H1 (cell line): ENCODE measurements at regions not wholly inside any gene's neighbourhood (a gene's known extent, or its start where the extent isn't known, plus 50 kb on each side); places are given as distances from the start of the nearest gene placed in this dataset.

Source experiments
- CTCF ChIA-PET: fragments of 300-600 bp; sonication (Branson Sonifier 250); formaldehyde crosslinking; loops from one replicate; lab custom pipeline; 2021; ENCODE audit not compliant: partially characterized antibody; lab: Charles Lee
- POLR2A ChIA-PET: fragments of 300-600 bp; sonication (Branson Sonifier 250); formaldehyde crosslinking; loops from one replicate; lab custom pipeline; 2021; ENCODE audit warnings: inconsistent platforms; ENCODE audit not compliant: partially characterized antibody; lab: Charles Lee
- DNase-seq, 2 experiments: peaks; one replicate each; pipeline versions ENCODE4 v3.0.0 to v3.0.0-alpha.2; 2010 to 2022; ENCODE audit warnings: low spot score in 2 of 2, low read depth in 1 of 2, mixed read lengths in 1 of 2
- FAIRE-seq: peaks from 2 replicates; lab custom pipeline; 2011; peaks lifted over from hg19 to GRCh38; lab: Jason Lieb, UNC
- H2AFZ ChIP-seq: 2 replicates; pipeline ENCODE4 v1.8.1; 2012; ENCODE audit warnings: low read length, inconsistent platforms
- H2AK5ac ChIP-seq: 2 replicates; pipeline ENCODE4 v1.6.1; 2013; ENCODE audit warnings: low read depth, low read length
- H2BK120ac ChIP-seq: replicated peaks from 2 replicates; pipeline ENCODE3; 2013; ENCODE audit warnings: low read depth, low read length, inconsistent platforms
- H2BK12ac ChIP-seq: 2 replicates; pipeline ENCODE4 v1.6.1; 2013; ENCODE audit warnings: low read depth, low read length
- H2BK15ac ChIP-seq: 2 replicates; pipeline ENCODE4 v1.6.1; 2013; ENCODE audit warnings: low read length
- H2BK20ac ChIP-seq: 2 replicates; pipeline ENCODE4 v1.6.1; 2013; ENCODE audit warnings: low read length
- H2BK5ac ChIP-seq: 2 replicates; pipeline ENCODE4 v1.6.1; 2013; ENCODE audit warnings: low read depth, low read length
- H3K14ac ChIP-seq: 2 replicates; pipeline ENCODE4 v1.6.1; 2013; ENCODE audit warnings: inconsistent platforms; ENCODE audit not compliant: insufficient read length
- H3K18ac ChIP-seq: 2 replicates; pipeline ENCODE4 v1.6.1; 2013; ENCODE audit warnings: low read length; ENCODE audit errors: extremely low read depth
- H3K23ac ChIP-seq: 2 replicates; pipeline ENCODE4 v1.6.1; 2013; ENCODE audit warnings: inconsistent platforms; ENCODE audit not compliant: insufficient read length
- H3K23me2 ChIP-seq: 2 replicates; pipeline ENCODE4 v1.6.1; 2013; ENCODE audit warnings: low read depth, low read length
- H3K27ac ChIP-seq: 2 replicates; pipeline ENCODE4 v1.6.1; 2011; ENCODE audit warnings: low read depth, low read length, inconsistent platforms
- H3K27me3 ChIP-seq, 4 experiments: replicated peaks in 1 of 4; 1 replicate in 1 of 4; 2 replicates in 3 of 4; pipeline versions ENCODE4 v1.6.1 to v1.8.1; 2011 to 2013; ENCODE audit warnings: low read length in 3 of 4, mild to moderate bottlenecking in 3 of 4, inconsistent platforms in 2 of 4, mixed read lengths in 2 of 4, moderate library complexity in 1 of 4; ENCODE audit not compliant: control insufficient read depth in 3 of 4, insufficient read depth in 3 of 4; ENCODE audit errors: extremely low read depth in 1 of 4
- H3K36me3 ChIP-seq, 4 experiments: 2 replicates each; pipeline versions ENCODE4 v1.6.1 to v1.8.1; 2011 to 2013; ENCODE audit warnings: mild to moderate bottlenecking in 4 of 4, low read length in 3 of 4, moderate library complexity in 2 of 4, control low read depth in 1 of 4, inconsistent platforms in 1 of 4; ENCODE audit not compliant: insufficient read depth in 4 of 4, control insufficient read depth in 2 of 4
- H3K4ac ChIP-seq: replicated peaks from 2 replicates; pipeline ENCODE3; 2013; ENCODE audit warnings: low read length, low read depth, mixed read lengths, inconsistent platforms; ENCODE audit not compliant: insufficient read length
- H3K4me1 ChIP-seq, 4 experiments: replicated peaks in 1 of 4; 1 replicate in 1 of 4; 2 replicates in 3 of 4; pipeline versions ENCODE4 v1.6.1 to v1.8.1; 2011 to 2013; ENCODE audit warnings: low read length in 3 of 4, inconsistent platforms in 2 of 4, mixed read lengths in 1 of 4; ENCODE audit not compliant: insufficient read depth in 4 of 4, control insufficient read depth in 3 of 4
- H3K4me2 ChIP-seq, 2 experiments: 2 replicates each; pipeline versions ENCODE4 v1.6.1 to v1.8.1; 2011 to 2013; ENCODE audit warnings: low read depth in 2 of 2, low read length in 2 of 2, control low read depth in 1 of 2, inconsistent platforms in 1 of 2, mild to moderate bottlenecking in 1 of 2; ENCODE audit not compliant: insufficient read depth in 1 of 2
- H3K4me3 ChIP-seq, 4 experiments: fragments of 200-600, 300-600 bp in 1 of 4; sonication (generic), shearing (Covaris generic), sonication (Bioruptor Twin) in 1 of 4; 2 replicates each; pipeline versions ENCODE4 v1.5.1 to v1.8.1; 2011 to 2016; ENCODE audit warnings: low read length in 4 of 4, low read depth in 3 of 4, control low read depth in 2 of 4, inconsistent platforms in 2 of 4, mild to moderate bottlenecking in 2 of 4, mixed read lengths in 1 of 4, moderate library complexity in 1 of 4; ENCODE audit not compliant: insufficient read depth in 2 of 4; ENCODE audit errors: extremely low read depth in 1 of 4
- H3K56ac ChIP-seq: replicated peaks from 2 replicates; pipeline ENCODE3; 2013; ENCODE audit warnings: low read depth, mild to moderate bottlenecking, mixed read lengths, low read length, inconsistent platforms; ENCODE audit not compliant: insufficient read length
- H3K79me1 ChIP-seq: 2 replicates; pipeline ENCODE4 v1.6.1; 2013; ENCODE audit warnings: low read depth, low read length, control low read depth
- H3K79me2 ChIP-seq, 2 experiments: 2 replicates each; pipeline versions ENCODE4 v1.6.1 to v1.8.1; 2012 to 2013; ENCODE audit warnings: low read length in 2 of 2, mild to moderate bottlenecking in 2 of 2, inconsistent platforms in 1 of 2; ENCODE audit not compliant: insufficient read depth in 2 of 2, control insufficient read depth in 1 of 2
- H3K9ac ChIP-seq, 4 experiments: replicated peaks in 1 of 4; 1 replicate in 1 of 4; 2 replicates in 3 of 4; pipeline versions ENCODE4 v1.6.1 to v1.8.1; 2011 to 2013; ENCODE audit warnings: low read depth in 3 of 4, low read length in 3 of 4, control low read depth in 2 of 4, mild to moderate bottlenecking in 2 of 4, moderate library complexity in 2 of 4, inconsistent platforms in 1 of 4; ENCODE audit errors: extremely low read depth in 1 of 4
- H3K9me3 ChIP-seq, 2 experiments: 2 replicates each; pipeline versions ENCODE4 v1.6.1 to v1.8.1; 2012 to 2013; ENCODE audit warnings: mild to moderate bottlenecking in 2 of 2, moderate library complexity in 2 of 2, control low read depth in 1 of 2, inconsistent platforms in 1 of 2, low read depth in 1 of 2, low read length in 1 of 2, mixed read lengths in 1 of 2; ENCODE audit not compliant: insufficient read depth in 2 of 2
- H4K20me1 ChIP-seq, 2 experiments: replicated peaks in 1 of 2; 2 replicates each; pipeline versions ENCODE3 to v1.8.1; 2011 to 2013; ENCODE audit warnings: inconsistent platforms in 2 of 2, low read length in 2 of 2, mild to moderate bottlenecking in 1 of 2; ENCODE audit not compliant: insufficient read depth in 2 of 2, control insufficient read depth in 1 of 2
- H4K5ac ChIP-seq: 2 replicates; pipeline ENCODE4 v1.6.1; 2013; ENCODE audit warnings: low read length, low read depth, mixed read lengths, inconsistent platforms; ENCODE audit not compliant: insufficient read length
- H4K8ac ChIP-seq: 2 replicates; pipeline ENCODE4 v1.8.0; 2013; ENCODE audit warnings: mild to moderate bottlenecking, moderate library complexity, low read length, inconsistent platforms; ENCODE audit not compliant: insufficient read depth; ENCODE audit errors: extremely low read depth
- H4K91ac ChIP-seq: replicated peaks from 2 replicates; pipeline ENCODE3; 2013; ENCODE audit warnings: low read length, mixed read lengths, inconsistent platforms; ENCODE audit not compliant: insufficient read length
- ASH2L ChIP-seq: fragments of 200-600, 300-600 bp; sonication (generic); IDR thresholded peaks from one replicate; pipeline ENCODE4 v1.7.1; 2017; ENCODE audit warnings: low read length
- BRCA1 ChIP-seq: IDR thresholded peaks from 2 replicates; pipeline ENCODE4 v1.6.1; 2012; ENCODE audit warnings: low read depth, low read length, improper control_type of control experiment
- CREB1 ChIP-seq: IDR thresholded peaks from 2 replicates; pipeline ENCODE4 v1.6.1; 2012; ENCODE audit warnings: inconsistent platforms
- EGR1 ChIP-seq: IDR thresholded peaks from 2 replicates; pipeline ENCODE4 v1.6.1; 2011; ENCODE audit warnings: low read depth, low read length, borderline replicate concordance
- FOSL1 ChIP-seq: IDR thresholded peaks from 2 replicates; pipeline ENCODE4 v1.6.1; 2011; ENCODE audit warnings: mild to moderate bottlenecking, low read depth, low read length, moderate library complexity; ENCODE audit not compliant: insufficient read depth
- GTF2F1 ChIP-seq: IDR thresholded peaks from 2 replicates; pipeline ENCODE4 v1.6.1; 2012; ENCODE audit warnings: low read depth, low read length, improper control_type of control experiment, borderline replicate concordance
- HDAC2 ChIP-seq, 2 experiments: fragments of 300-600 bp in 1 of 2; sonication (generic) in 1 of 2; IDR thresholded peaks; 2 replicates each; pipeline ENCODE4 v1.6.1; 2011 to 2012; ENCODE audit warnings: low read depth in 2 of 2, low read length in 2 of 2, mild to moderate bottlenecking in 2 of 2, moderate library complexity in 2 of 2, borderline replicate concordance in 1 of 2, inconsistent platforms in 1 of 2
- PHF8 ChIP-seq: fragments of 200-600 bp; sonication (generic); conservative IDR thresholded peaks from 2 replicates; pipeline ENCODE4 v1.7.1; 2012; ENCODE audit warnings: low read depth, mild to moderate bottlenecking, inconsistent platforms, low read length, moderate library complexity
- RNF2 ChIP-seq: fragments of 200-900, 300-1000 bp; sonication (generic); IDR thresholded peaks from 2 replicates; pipeline ENCODE4 v1.7.1; 2016; ENCODE audit warnings: borderline replicate concordance, low read depth, mild to moderate bottlenecking, antibody characterized with exemption, low read length; ENCODE audit not compliant: poor library complexity, severe bottlenecking; ENCODE audit errors: missing control alignments
- RXRA ChIP-seq: IDR thresholded peaks from 2 replicates; pipeline ENCODE4 v1.6.1; 2011; ENCODE audit warnings: low read depth, mild to moderate bottlenecking, low read length, moderate library complexity; ENCODE audit not compliant: insufficient read depth
- SP1 ChIP-seq: IDR thresholded peaks from 2 replicates; pipeline ENCODE4 v1.6.1; 2011; ENCODE audit warnings: low read depth, low read length
- ZNF274 ChIP-seq: IDR thresholded peaks from 2 replicates; pipeline ENCODE4 v1.7.0; 2012; ENCODE audit warnings: low read length, borderline replicate concordance; ENCODE audit errors: extremely low read depth
- WGBS, 2 experiments: shearing (Covaris generic) in 1 of 2; methylation state at CpG; one replicate each; pipeline versions ENCODE4 v1.1.6 to v1.1.7; 2013 to 2015; ENCODE audit warnings: low lambda C conversion rate in 2 of 2, mixed read lengths in 2 of 2, inconsistent platforms in 1 of 2, low coverage in 1 of 2, missing lambda C conversion rate in 1 of 2; ENCODE audit not compliant: insufficient replicate concordance in 2 of 2, insufficient coverage in 1 of 2, insufficient read length in 1 of 2; ENCODE audit errors: extremely low coverage in 1 of 2, missing lambda C conversion rate in 1 of 2; 5-methylcytosine and 5-hydroxymethylcytosine counted together

GRCh38 chr9:40907657-40908624, 220.5 kb downstream of the FOXD4L6 start:
- no peak overlapping the region for H3K56ac ChIP-seq
- no peak overlapping the region for H2AK5ac ChIP-seq
- FAIRE-seq (no peak), DNase-seq (peak in 1 of 2 experiments; percentile 4)
- H2BK15ac ChIP-seq, result no peak overlapping the region
- no peak overlapping the region for H4K8ac ChIP-seq
- no peak overlapping the region for H3K27ac ChIP-seq
- H3K9ac ChIP-seq, result no peak overlapping the region
- H2BK120ac ChIP-seq, result no peak overlapping the region
- H3K4me1 ChIP-seq, result no peaks in the 10 kb centered on the region
- 77% methylated on average over 15 of the region's 16 CpGs; no CpG with 5 or more reads in 1 of the 2 experiments for WGBS, 2 experiments
- no peak overlapping the region for H2BK12ac ChIP-seq
- H3K79me1 ChIP-seq, result no peaks in the 10 kb centered on the region
- no peak overlapping the region for H2BK20ac ChIP-seq
- H3K27me3 ChIP-seq, result peaks cover 14 to 33% (median 20%) of the 10 kb centered on the region in 4 experiments; a peak in 6 of 7 replicates
- H3K18ac ChIP-seq, result no peak overlapping the region
- no peak overlapping the region for H3K4me2 ChIP-seq
- no peak overlapping the region for H4K5ac ChIP-seq
- ChIA-PET CTCF (no interaction called here), POLR2A (no interaction called here)
- H3K14ac ChIP-seq, result no peak overlapping the region
- H3K23me2 ChIP-seq, result no peaks in the 10 kb centered on the region
- no peak overlapping the region for H3K4ac ChIP-seq
- H3K9me3 ChIP-seq, result peaks cover 78 to 83% of the 10 kb centered on the region in 2 experiments
- H3K36me3 ChIP-seq, result peaks cover 0 to 4% (median 0%) of the 10 kb centered on the region in 4 experiments; a peak in 1 of 8 replicates
- no peaks in the 10 kb centered on the region for H3K79me2 ChIP-seq
- no peak overlapping the region for H3K23ac ChIP-seq
- H4K20me1 ChIP-seq, result no peaks in the 10 kb centered on the region
- H2AFZ ChIP-seq, result no peak overlapping the region
- no peak overlapping the region for H2BK5ac ChIP-seq
- H4K91ac ChIP-seq, result no peak overlapping the region
- H3K4me3 ChIP-seq, result no peak overlapping the region
- TF ChIP-seq GTF2F1 (no peak), PHF8 (no peak), CREB1 (no peak), RNF2 (no peak), BRCA1 (no peak), FOSL1 (no peak), HDAC2 (IDR thresholded peaks at IDR 0.05; ENCODE audit: borderline replicate concordance in 1 of 2, low read depth in 2 of 2, low read length in 2 of 2) (no peak), ZNF274 (no peak), RXRA (no peak), ASH2L (no peak), EGR1 (no peak), SP1 (no peak)
